Smooth muscle cell (in vitro differentiated cells): ENCODE measurements at regions not wholly inside any gene's neighbourhood (a gene's known extent, or its start where the extent isn't known, plus 50 kb on each side); places are given as distances from the start of the nearest gene placed in this dataset.

Experiments
- DNase-seq: peaks from one replicate; lab custom pipeline; 2025; ENCODE audit not compliant: unreplicated experiment; lab: John Stamatoyannopoulos, UW
- H2AFZ ChIP-seq: fragments of 200-600 bp; sonication (generic); 2 replicates; pipeline ENCODE4 v1.6.0; 2016; ENCODE audit warnings: antibody characterized with exemption, low read depth, mild to moderate bottlenecking
- H3F3A ChIP-seq: fragments of 200-600 bp; sonication (generic); 2 replicates; pipeline ENCODE4 v1.6.0; 2017; ENCODE audit warnings: antibody characterized with exemption, low read depth
- H3K27ac ChIP-seq: fragments of 200-600 bp; sonication (generic); 2 replicates; pipeline ENCODE4 v1.5.1; 2016; ENCODE audit warnings: low read depth, mild to moderate bottlenecking
- H3K27me3 ChIP-seq: fragments of 200-600 bp; sonication (generic); 2 replicates; pipeline ENCODE4 v1.6.1; 2016; ENCODE audit warnings: low read depth, mild to moderate bottlenecking
- H3K36me3 ChIP-seq: fragments of 200-600 bp; sonication (generic); 2 replicates; pipeline ENCODE4 v1.5.1; 2016; ENCODE audit warnings: low read depth
- H3K4me1 ChIP-seq: fragments of 200-600 bp; sonication (generic); 2 replicates; pipeline ENCODE4 v1.5.1; 2016; ENCODE audit warnings: low read depth
- H3K4me2 ChIP-seq: fragments of 200-600 bp; sonication (generic); 2 replicates; pipeline ENCODE4 v1.6.0; 2016; ENCODE audit warnings: mild to moderate bottlenecking
- H3K4me3 ChIP-seq: fragments of 200-600 bp; sonication (generic); 2 replicates; pipeline ENCODE4 v1.5.1; 2016; ENCODE audit warnings: mild to moderate bottlenecking
- H3K79me2 ChIP-seq: fragments of 200-600 bp; sonication (generic); 2 replicates; pipeline ENCODE4 v1.6.0; 2016; ENCODE audit warnings: low read depth, mild to moderate bottlenecking
- H3K9ac ChIP-seq: fragments of 200-600 bp; sonication (generic); 2 replicates; pipeline ENCODE4 v1.6.0; 2016; ENCODE audit warnings: low read depth
- H3K9me3 ChIP-seq: fragments of 200-600 bp; sonication (generic); replicated peaks from 2 replicates; pipeline ENCODE4 v1.5.1; 2016; ENCODE audit warnings: low read depth
- H4K20me1 ChIP-seq: fragments of 200-600 bp; sonication (generic); 2 replicates; pipeline ENCODE4 v1.6.0; 2016; ENCODE audit warnings: low read depth
- CTCF ChIP-seq: fragments of 200-600 bp; sonication (generic); IDR thresholded peaks from 2 replicates; pipeline ENCODE4 v1.5.1; 2017; ENCODE audit warnings: borderline replicate concordance, mild to moderate bottlenecking, antibody characterized with exemption; ENCODE audit not compliant: insufficient read depth, poor library complexity, severe bottlenecking
- WGBS: methylation state at CpG from one replicate; pipeline ENCODE4 v1.1.7; 2016; ENCODE audit warnings: low lambda C conversion rate; 5-methylcytosine and 5-hydroxymethylcytosine counted together

GRCh38 chr1:82400521-82400920 lies 599.8 kb downstream of the ADGRL2 start:
- no peaks in the 10 kb centered on the region for H3F3A ChIP-seq
- no peak overlapping the region for H2AFZ ChIP-seq
- H4K20me1 ChIP-seq: no peaks in the 10 kb centered on the region
- no peak overlapping the region for H3K9ac ChIP-seq
- 96% methylated on average over 4 of the region's 4 CpGs for WGBS
- TF ChIP-seq CTCF: no peak
- H3K4me3 ChIP-seq: no peak overlapping the region
- no peaks in the 10 kb centered on the region for H3K27me3 ChIP-seq
- H3K36me3 ChIP-seq: no peaks in the 10 kb centered on the region
- H3K79me2 ChIP-seq: no peaks in the 10 kb centered on the region
- no peaks in the 10 kb centered on the region for H3K4me1 ChIP-seq
- no peaks in the 10 kb centered on the region for H3K9me3 ChIP-seq
- H3K27ac ChIP-seq: no peak overlapping the region
- DNase-seq: no peak
- no peak overlapping the region for H3K4me2 ChIP-seq

- no peak for TF ChIP-seq CTCF
- H3K4me2 ChIP-seq: no peak overlapping the region
- H3F3A ChIP-seq: no peaks in the 10 kb centered on the region
- H3K9ac ChIP-seq: no peak overlapping the region
- H2AFZ ChIP-seq: no peak overlapping the region
- H3K9me3 ChIP-seq: no peaks in the 10 kb centered on the region
- no peak overlapping the region for H3K27ac ChIP-seq
- H3K79me2 ChIP-seq: no peaks in the 10 kb centered on the region
- H3K4me1 ChIP-seq: no peaks in the 10 kb centered on the region
- H4K20me1 ChIP-seq: no peaks in the 10 kb centered on the region
- no peak for DNase-seq
- H3K27me3 ChIP-seq: no peaks in the 10 kb centered on the region
- no peaks in the 10 kb centered on the region for H3K36me3 ChIP-seq
- no peak overlapping the region for H3K4me3 ChIP-seq
Observed at GRCh38 chr1:82399093-82399492, 598.4 kb downstream of the ADGRL2 start.

GRCh38 chr1:82398357-82398756 lies 597.6 kb downstream of the ADGRL2 start:
- Histone ChIP-seq H3K27ac (no peak overlapping the region), H3K9me3 (no peaks in the 10 kb centered on the region), H3K4me1 (peaks cover 6% of the 10 kb centered on the region), H3K36me3 (no peaks in the 10 kb centered on the region), H3K9ac (no peak overlapping the region), H2AFZ (no peak overlapping the region), H4K20me1 (no peaks in the 10 kb centered on the region), H3F3A (no peaks in the 10 kb centered on the region), H3K4me3 (no peak overlapping the region), H3K27me3 (no peaks in the 10 kb centered on the region), H3K79me2 (no peaks in the 10 kb centered on the region), H3K4me2 (no peak overlapping the region)
- no peak for TF ChIP-seq CTCF
- no peak for DNase-seq

- Histone ChIP-seq H3K79me2 (no peaks in the 10 kb centered on the region), H3F3A (no peaks in the 10 kb centered on the region), H3K9me3 (no peaks in the 10 kb centered on the region), H2AFZ (peak overlapping the region; percentile 76), H3K36me3 (no peaks in the 10 kb centered on the region), H3K4me2 (no peak overlapping the region), H4K20me1 (no peaks in the 10 kb centered on the region), H3K4me3 (no peak overlapping the region), H3K27ac (no peak overlapping the region), H3K9ac (no peak overlapping the region), H3K27me3 (no peaks in the 10 kb centered on the region), H3K4me1 (peaks cover 7% of the 10 kb centered on the region)
- DNase-seq: no peak
- 58% methylated on average over 4 of the region's 4 CpGs for WGBS
- TF ChIP-seq CTCF: no peak
Observed at GRCh38 chr1:82395440-82395839, 594.7 kb downstream of the ADGRL2 start.
